T47D (cell line): ENCODE measurements at regions not wholly inside any gene's neighbourhood (a gene's known extent, or its start where the extent isn't known, plus 50 kb on each side); places are given as distances from the start of the nearest gene placed in this dataset.
"Not testable (repeated sequence)": the region's sequence is repeated elsewhere in the genome, so short reads cannot be mapped to it uniquely, and the experiment has no call there.

ENCODE experiments used
- DNase-seq, 2 experiments: peaks; one replicate each; pipeline versions ENCODE4 v3.0.0 to v3.0.0-alpha.2; 2011 to 2012; ENCODE audit warnings: low read depth in 1 of 2, low spot score in 1 of 2
- JUND ChIP-seq: IDR thresholded peaks from 2 replicates; pipeline ENCODE4 v1.6.1; 2012; ENCODE audit warnings: low read depth
- in situ Hi-C: cut with HindIII; loops from 2 replicates; pipeline ENCODE4 v1.10.0; 2016; ENCODE audit warnings: low sequenced_read_pairs, low pct_unique_long_range_greater_than_20kb

GRCh38 chr3:177345973-177346503 lies 148.8 kb upstream of the TBL1XR1 start:
- TF ChIP-seq JUND: no peak
- DNase-seq: no peak
- in situ Hi-C loops: no loop called here

GRCh38 chr3:177346878-177347277 lies 149.6 kb upstream of the TBL1XR1 start:
- in situ Hi-C loops: no loop called here
- no peak for TF ChIP-seq JUND
- no peak for DNase-seq

GRCh38 chr3:177347611-177348010 lies 150.3 kb upstream of the TBL1XR1 start:
- in situ Hi-C loops: no loop called here
- TF ChIP-seq JUND: no peak
- no peak for DNase-seq

- DNase-seq: no peak
- in situ Hi-C loops: no loop called here
- TF ChIP-seq JUND: no peak
These were observed 151.7 kb upstream of the TBL1XR1 start for GRCh38 chr3:177348974-177349373.

- no peak for DNase-seq
- no peak for TF ChIP-seq JUND
- in situ Hi-C loops: no loop called here
These were observed 152.1 kb upstream of the TBL1XR1 start for GRCh38 chr3:177349384-177349783.

GRCh38 chr3:177350121-177350520 lies 152.8 kb upstream of the TBL1XR1 start:
- DNase-seq: peak in 1 of 2 experiments; percentile 47
- in situ Hi-C loops: no loop called here
- no peak for TF ChIP-seq JUND

- DNase-seq: no peak
- no peak for TF ChIP-seq JUND
- in situ Hi-C loops: no loop called here
These were observed 153.9 kb upstream of the TBL1XR1 start for GRCh38 chr3:177351206-177351605.

GRCh38 chr3:177351757-177352158 lies 154.5 kb upstream of the TBL1XR1 start:
- in situ Hi-C loops: no loop called here
- no peak for DNase-seq
- TF ChIP-seq JUND: no peak

GRCh38 chr3:177352424-177352823 lies 155.1 kb upstream of the TBL1XR1 start:
- TF ChIP-seq JUND: no peak
- in situ Hi-C loops: no loop called here
- no peak for DNase-seq

GRCh38 chr3:177353140-177353539 lies 155.9 kb upstream of the TBL1XR1 start:
- DNase-seq: no peak
- in situ Hi-C loops: no loop called here
- TF ChIP-seq JUND: no peak

- DNase-seq, in situ Hi-C loops: not testable (repeated sequence)
These were observed 156.6 kb upstream of the TBL1XR1 start for GRCh38 chr3:177353879-177354278.

- DNase-seq: no peak
- in situ Hi-C loops: no loop called here
- TF ChIP-seq JUND: no peak
These were observed 157.2 kb upstream of the TBL1XR1 start for GRCh38 chr3:177354466-177354865.

GRCh38 chr3:177356113-177356512 lies 158.8 kb upstream of the TBL1XR1 start:
- in situ Hi-C loops: no loop called here
- TF ChIP-seq JUND: no peak

GRCh38 chr3:177356952-177357351 lies 159.7 kb upstream of the TBL1XR1 start:
- DNase-seq: no peak
- TF ChIP-seq JUND: no peak
- in situ Hi-C loops: no loop called here

More at GRCh38 chr3:177356113-177356512, 158.8 kb upstream of the TBL1XR1 start:
- no peak for DNase-seq
